ENCODE measurements at regions not wholly inside any gene's neighbourhood (a gene's known extent, or its start where the extent isn't known, plus 50 kb on each side); places are given as distances from the start of the nearest gene placed in this dataset.

- TF ChIP-seq CTCF (IDR thresholded peaks at IDR 0.05; ENCODE audit: poor library complexity) (no peak), EZH2 (IDR thresholded peaks at IDR 0.05; ENCODE audit: borderline replicate concordance) (no peak)
Measured at GRCh38 chr2:107412981-107413380, 413.7 kb upstream of the RGPD4 start.

Data from hepatocyte (in vitro differentiated cells).